ENCODE measurements at regions not wholly inside any gene's neighbourhood (a gene's known extent, or its start where the extent isn't known, plus 50 kb on each side); places are given as distances from the start of the nearest gene placed in this dataset.
"Not testable (repeated sequence)": the region's sequence is repeated elsewhere in the genome, so short reads cannot be mapped to it uniquely, and the experiment has no call there.

GRCh38 chr13:28573595-28574373 lies 78.9 kb upstream of the FLT1 start:
- ATAC-seq = no peak

GRCh38 chr13:28572871-28573270 lies 77.9 kb upstream of the FLT1 start:
- no peak for ATAC-seq

GRCh38 chr13:28570356-28570755 lies 75.4 kb upstream of the FLT1 start:
- not testable (repeated sequence) for ATAC-seq

- ATAC-seq = no peak
These were observed 75.0 kb upstream of the FLT1 start for GRCh38 chr13:28569886-28570285.

GRCh38 chr13:28568286-28568685 lies 73.4 kb upstream of the FLT1 start:
- ATAC-seq = no peak

- no peak for ATAC-seq
These were observed 72.0 kb upstream of the FLT1 start for GRCh38 chr13:28566891-28567290.

- ATAC-seq = no peak
These were observed 71.4 kb upstream of the FLT1 start for GRCh38 chr13:28566283-28566682.

GRCh38 chr13:28564030-28564429 lies 69.1 kb upstream of the FLT1 start:
- peak; percentile 92 for ATAC-seq

- no peak for ATAC-seq
These were observed 68.7 kb upstream of the FLT1 start for GRCh38 chr13:28563609-28564008.

GRCh38 chr13:28560612-28561011 lies 65.7 kb upstream of the FLT1 start:
- no peak for ATAC-seq

- ATAC-seq = no peak
These were observed 64.8 kb upstream of the FLT1 start for GRCh38 chr13:28559636-28560259.

- ATAC-seq = no peak
These were observed 63.6 kb upstream of the FLT1 start for GRCh38 chr13:28558567-28558966.

GRCh38 chr13:28557725-28558520 lies 63.0 kb upstream of the FLT1 start:
- no peak for ATAC-seq

GRCh38 chr13:28555096-28555495 lies 60.2 kb upstream of the FLT1 start:
- ATAC-seq = no peak

- no peak for ATAC-seq
These were observed 59.0 kb upstream of the FLT1 start for GRCh38 chr13:28553971-28554370.

GRCh38 chr13:28552288-28552687 lies 57.4 kb upstream of the FLT1 start:
- ATAC-seq = no peak

GRCh38 chr13:28551498-28551895 lies 56.6 kb upstream of the FLT1 start:
- ATAC-seq = no peak

GRCh38 chr13:28550721-28551497 lies 56.0 kb upstream of the FLT1 start:
- no peak for ATAC-seq

GRCh38 chr13:28550091-28550490 lies 55.2 kb upstream of the FLT1 start:
- ATAC-seq = no peak

- no peak for ATAC-seq
These were observed 53.9 kb upstream of the FLT1 start for GRCh38 chr13:28548872-28549271.

GRCh38 chr13:28548468-28548867 lies 53.5 kb upstream of the FLT1 start:
- no peak for ATAC-seq

- no peak for ATAC-seq
These were observed 50.8 kb upstream of the FLT1 start for GRCh38 chr13:28545583-28546333.

Data from esophagus mucosa (tissue), 1 donor.